B cell (primary cell): ENCODE measurements at regions not wholly inside any gene's neighbourhood (a gene's known extent, or its start where the extent isn't known, plus 50 kb on each side); places are given as distances from the start of the nearest gene placed in this dataset.

ENCODE experiments used
- CTCF ChIP-seq: fragments of 200-600 bp; IDR thresholded peaks from one replicate; pipeline ENCODE4 v1.8.0; 2022; ENCODE audit warnings: antibody characterized with exemption, mild to moderate bottlenecking
- EZH2 ChIP-seq: IDR thresholded peaks from 2 replicates; pipeline ENCODE4 v1.6.1; 2012; ENCODE audit warnings: borderline replicate concordance, low read depth, mild to moderate bottlenecking, moderate library complexity, low read length; ENCODE audit not compliant: insufficient read depth, poor library complexity, severe bottlenecking

- TF ChIP-seq CTCF (no peak), EZH2 (no peak)
Observed at GRCh38 chr14:37816743-37817295, 221.4 kb downstream of the TTC6 start.
